ENCODE measurements at regions not wholly inside any gene's neighbourhood (a gene's known extent, or its start where the extent isn't known, plus 50 kb on each side); places are given as distances from the start of the nearest gene placed in this dataset.

GRCh38 chr16:50857881-50858280, 116.0 kb downstream of the CYLD start:
- H3K4me3 ChIP-seq (replicated peaks in 1 of 2; ENCODE audit: low read depth in 2 of 2, low read length in 2 of 2) = no peak overlapping the region
- DNase-seq (ENCODE audit: low read depth in 2 of 2) = no peak
- TF ChIP-seq CTCF (IDR thresholded peaks at IDR 0.05; ENCODE audit: low read depth, low read length) = no peak

GRCh38 chr16:50856991-50857390, 115.1 kb downstream of the CYLD start:
- H3K4me3 ChIP-seq (replicated peaks in 1 of 2; ENCODE audit: low read depth in 2 of 2, low read length in 2 of 2) = no peak overlapping the region
- no peak for TF ChIP-seq CTCF (IDR thresholded peaks at IDR 0.05; ENCODE audit: low read depth, low read length)
- DNase-seq (ENCODE audit: low read depth in 2 of 2) = no peak

- no peak for DNase-seq (ENCODE audit: low read depth in 2 of 2)
Observed at GRCh38 chr16:50853329-50853728, 111.4 kb downstream of the CYLD start.

More at GRCh38 chr16:50853329-50853728, 111.4 kb downstream of the CYLD start:
- H3K4me3 ChIP-seq (replicated peaks in 1 of 2; ENCODE audit: low read depth in 2 of 2, low read length in 2 of 2) = no peak overlapping the region
- TF ChIP-seq CTCF (IDR thresholded peaks at IDR 0.05; ENCODE audit: low read depth, low read length) = no peak

Measured in cardiac fibroblast (primary cell).